ENCODE measurements at regions not wholly inside any gene's neighbourhood (a gene's known extent, or its start where the extent isn't known, plus 50 kb on each side); places are given as distances from the start of the nearest gene placed in this dataset.

GRCh38 chr2:48138898-48139297 lies 175.6 kb upstream of the FOXN2 start:
- no peaks in the 10 kb centered on the region for H3K9me1 ChIP-seq (ENCODE audit: control insufficient read depth, extremely low read depth, insufficient read depth, low read length)
- H2AFZ ChIP-seq (ENCODE audit: control insufficient read depth, low read length) = no peak overlapping the region
- no peaks in the 10 kb centered on the region for H3K9me3 ChIP-seq (ENCODE audit: control insufficient read depth, low read depth, low read length)
- H3K4me1 ChIP-seq (ENCODE audit: control insufficient read depth, extremely low read depth, insufficient read depth, low read length) = no peaks in the 10 kb centered on the region
- FAIRE-seq = no peak
- no peaks in the 10 kb centered on the region for H3K27me3 ChIP-seq (ENCODE audit: control insufficient read depth, extremely low read depth, insufficient read depth, low read length)
- no peak overlapping the region for H3K27ac ChIP-seq (ENCODE audit: control insufficient read depth, insufficient read depth, low read length)
- dilution Hi-C loops (cut with MboI; ENCODE audit: extremely low pct_ligation_motif_present, low sequenced_read_pairs) = no loop called here
- no peak overlapping the region for H3K4me3 ChIP-seq (ENCODE audit: control insufficient read depth in 2 of 3, extremely low read depth in 1 of 3, insufficient read depth in 2 of 3, low read depth in 1 of 3, low read length in 3 of 3)
- no peaks in the 10 kb centered on the region for H3K36me3 ChIP-seq (ENCODE audit: control insufficient read depth in 2 of 2, extremely low read depth in 1 of 2, insufficient read depth in 2 of 2, low read length in 2 of 2)
- H3K79me2 ChIP-seq (ENCODE audit: control insufficient read depth, insufficient read depth, low read length) = no peaks in the 10 kb centered on the region
- H3K9ac ChIP-seq (ENCODE audit: control insufficient read depth, extremely low read depth, insufficient read depth, low read length) = no peak overlapping the region
- no peak overlapping the region for H3K4me2 ChIP-seq (ENCODE audit: control insufficient read depth, extremely low read depth, insufficient read depth, low read depth, low read length)
- TF ChIP-seq CTCF (optimal IDR thresholded peaks at IDR 0.05 in 1 of 3, IDR thresholded peaks at IDR 0.05 in 1 of 3, conservative IDR thresholded peaks at IDR 0.05 in 1 of 3; ENCODE audit: extremely low read depth in 1 of 3, insufficient read depth in 2 of 3, low read length in 3 of 3) = no peak
- TF ChIP-seq EZH2 (IDR thresholded peaks at IDR 0.05; ENCODE audit: low read length) = no peak
- no peaks in the 10 kb centered on the region for H4K20me1 ChIP-seq (ENCODE audit: control insufficient read depth, extremely low read depth, insufficient read depth, low read length)
- no peak for DNase-seq (ENCODE audit: low read depth, low spot score)

- TF ChIP-seq CTCF (optimal IDR thresholded peaks at IDR 0.05 in 1 of 3, IDR thresholded peaks at IDR 0.05 in 1 of 3, conservative IDR thresholded peaks at IDR 0.05 in 1 of 3; ENCODE audit: extremely low read depth in 1 of 3, insufficient read depth in 2 of 3, low read length in 3 of 3) = no peak
- TF ChIP-seq EZH2 (IDR thresholded peaks at IDR 0.05; ENCODE audit: low read length) = no peak
- no peak overlapping the region for H3K4me2 ChIP-seq (ENCODE audit: control insufficient read depth, extremely low read depth, insufficient read depth, low read depth, low read length)
- H3K27ac ChIP-seq (ENCODE audit: control insufficient read depth, insufficient read depth, low read length) = no peak overlapping the region
- DNase-seq (ENCODE audit: low read depth, low spot score) (no peak), FAIRE-seq (no peak)
- no peak overlapping the region for H3K9ac ChIP-seq (ENCODE audit: control insufficient read depth, extremely low read depth, insufficient read depth, low read length)
- no peaks in the 10 kb centered on the region for H3K79me2 ChIP-seq (ENCODE audit: control insufficient read depth, insufficient read depth, low read length)
- H3K9me3 ChIP-seq (ENCODE audit: control insufficient read depth, low read depth, low read length) = no peaks in the 10 kb centered on the region
- no peaks in the 10 kb centered on the region for H3K9me1 ChIP-seq (ENCODE audit: control insufficient read depth, extremely low read depth, insufficient read depth, low read length)
- H3K4me1 ChIP-seq (ENCODE audit: control insufficient read depth, extremely low read depth, insufficient read depth, low read length) = no peaks in the 10 kb centered on the region
- dilution Hi-C loops (cut with MboI; ENCODE audit: extremely low pct_ligation_motif_present, low sequenced_read_pairs) = no loop called here
- H3K36me3 ChIP-seq (ENCODE audit: control insufficient read depth in 2 of 2, extremely low read depth in 1 of 2, insufficient read depth in 2 of 2, low read length in 2 of 2) = no peaks in the 10 kb centered on the region
- H2AFZ ChIP-seq (ENCODE audit: control insufficient read depth, low read length) = no peak overlapping the region
- no peaks in the 10 kb centered on the region for H3K27me3 ChIP-seq (ENCODE audit: control insufficient read depth, extremely low read depth, insufficient read depth, low read length)
- H3K4me3 ChIP-seq (ENCODE audit: control insufficient read depth in 2 of 3, extremely low read depth in 1 of 3, insufficient read depth in 2 of 3, low read depth in 1 of 3, low read length in 3 of 3) = no peak overlapping the region
- no peaks in the 10 kb centered on the region for H4K20me1 ChIP-seq (ENCODE audit: control insufficient read depth, extremely low read depth, insufficient read depth, low read length)
These were observed 173.9 kb upstream of the FOXN2 start for GRCh38 chr2:48140586-48140985.
